Right cardiac atrium (tissue), 5 donors: ENCODE measurements at regions not wholly inside any gene's neighbourhood (a gene's known extent, or its start where the extent isn't known, plus 50 kb on each side); places are given as distances from the start of the nearest gene placed in this dataset.

Experiments used
- ATAC-seq, 2 donors: fragments of 200-7000 bp; cut with Tn5 transposase; one replicate each; pipeline versions ENCODE4 v1.8.0 to v1.9.1; 2020; ENCODE audit warnings: moderate library complexity in 2 of 2, mild to moderate bottlenecking in 1 of 2
- DNase-seq, 3 donors: peaks; one replicate each; pipeline ENCODE4 v3.0.0-alpha.2; 2020
- H3K27ac ChIP-seq: one replicate; pipeline ENCODE4 v1.5.1; 2013; ENCODE audit warnings: mild to moderate bottlenecking, low read length, control low read depth, moderate library complexity
- H3K27me3 ChIP-seq: one replicate; pipeline ENCODE4 v1.6.1; 2013; ENCODE audit not compliant: control insufficient read depth, insufficient read depth
- H3K4me1 ChIP-seq: one replicate; pipeline ENCODE4 v1.6.1; 2013; ENCODE audit warnings: low read length; ENCODE audit not compliant: control insufficient read depth, insufficient read depth
- H3K4me3 ChIP-seq: one replicate; pipeline ENCODE4 v1.5.1; 2013; ENCODE audit warnings: low read length, control low read depth
- H3K9me3 ChIP-seq: one replicate; pipeline ENCODE4 v1.6.1; 2013; ENCODE audit warnings: low read length; ENCODE audit not compliant: control insufficient read depth
- WGBS: extraction: QIAGEN DNeasy Blood & Tissue Kit; methylation state at CpG from one replicate; pipeline ENCODE4 v1.1.7; 2013; 5-methylcytosine and 5-hydroxymethylcytosine counted together
- intact Hi-C, 4 donors: fragments of 100-400 bp; cut with DNase I; formaldehyde crosslinking; loops; one replicate each; pipeline versions ENCODE4 v1.11.0 to v1.14.0; 2022 to 2023
- donor health status: healthy with polysubstance abuse.
- donor health status: DM: no; HTN: yes; CAD: no.
- donor health status: DM: no; HTN: no; CAD: no.
- donor health status: DM: no; HTN: yes; CAD: no; lungs with severe emphysema.
- donor health status: DM: yes; HTN: yes; CAD: no.

DNA sequence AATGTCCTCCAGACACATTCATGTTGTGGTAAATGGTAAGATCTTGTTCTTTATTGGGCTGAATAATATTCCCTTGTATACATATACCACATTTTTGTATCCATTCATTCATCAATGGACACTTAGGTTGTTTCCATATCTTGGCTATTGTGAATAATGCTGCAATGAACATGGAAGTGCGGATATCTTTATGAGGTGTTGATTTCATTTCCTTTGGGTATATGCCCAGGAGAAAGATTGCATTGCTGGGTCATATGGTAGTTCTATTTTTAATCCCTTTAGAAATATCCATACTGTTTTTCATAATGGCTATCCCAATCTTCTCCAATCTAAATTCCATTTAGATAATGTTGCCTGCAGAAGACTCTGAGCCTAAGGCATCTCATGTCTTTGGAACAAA is 78.0 kb upstream of the TNC start:
- intact Hi-C loops: no loop called here
- no peak for ATAC-seq
- no peak overlapping the region for H3K27ac ChIP-seq

GRCh38 chr9:115196919-115197318 is 79.0 kb upstream of the TNC start:
- Histone ChIP-seq H3K9me3 (peaks cover 2% of the 10 kb centered on the region), H3K27ac (no peak overlapping the region), H3K4me1 (no peaks in the 10 kb centered on the region), H3K27me3 (no peaks in the 10 kb centered on the region), H3K4me3 (no peak overlapping the region)
- intact Hi-C loops: no loop called here
- DNase-seq (no peak), ATAC-seq (no peak)
- 65% methylated on average over 3 of the region's 3 CpGs for WGBS

More for the DNA sequence above, 78.0 kb upstream of the TNC start:
- H3K4me3 ChIP-seq: no peak overlapping the region
- DNase-seq: no peak
- peaks cover 2% of the 10 kb centered on the region for H3K9me3 ChIP-seq
- 72% methylated on average over 1 of the region's 1 CpG for WGBS
- no peaks in the 10 kb centered on the region for H3K27me3 ChIP-seq
- H3K4me1 ChIP-seq: no peaks in the 10 kb centered on the region

GRCh38 chr9:115198001-115198400 is 80.0 kb upstream of the TNC start:
- Histone ChIP-seq H3K4me1 (no peaks in the 10 kb centered on the region), H3K9me3 (peaks cover 2% of the 10 kb centered on the region), H3K4me3 (no peak overlapping the region), H3K27ac (no peak overlapping the region), H3K27me3 (no peaks in the 10 kb centered on the region)
- DNase-seq (peak in 2 of 3 donors; percentile 26 to 52), ATAC-seq (peak; percentile 45 to 72)
- 34% methylated on average over 4 of the region's 4 CpGs for WGBS
- intact Hi-C loops: no loop called here

- DNase-seq (no peak), ATAC-seq (no peak)
- H3K4me1 ChIP-seq: no peaks in the 10 kb centered on the region
- WGBS: 54% methylated on average over 3 of the region's 3 CpGs
- no peaks in the 10 kb centered on the region for H3K9me3 ChIP-seq
- intact Hi-C loops: no loop called here
- H3K27ac ChIP-seq: no peak overlapping the region
- no peak overlapping the region for H3K4me3 ChIP-seq
- H3K27me3 ChIP-seq: no peaks in the 10 kb centered on the region
Measured at GRCh38 chr9:115200711-115201505, 83.0 kb upstream of the TNC start.

DNA sequence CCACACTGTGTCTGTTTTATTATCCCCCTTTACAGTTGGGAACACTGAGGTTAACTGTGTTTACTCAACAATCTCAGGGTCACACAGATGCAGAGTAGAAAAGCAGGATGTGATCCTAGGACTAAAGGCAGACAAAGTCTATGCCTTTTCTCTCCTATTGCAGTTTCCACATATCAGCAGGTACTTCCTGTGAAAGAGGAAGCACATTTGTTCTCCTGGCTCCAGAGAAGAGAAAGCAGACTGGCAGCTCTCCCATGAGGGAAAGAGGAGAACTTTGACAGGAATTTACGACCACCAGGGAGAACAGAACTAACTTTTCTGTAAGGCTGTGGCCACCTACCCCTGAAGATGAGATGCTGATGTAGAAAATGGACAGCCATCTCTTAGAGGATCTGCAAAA is 84.2 kb upstream of the TNC start:
- no peak for ATAC-seq

GRCh38 chr9:115202960-115203751 is 85.2 kb upstream of the TNC start:
- no peaks in the 10 kb centered on the region for H3K27me3 ChIP-seq
- ATAC-seq (peak in 1 of 2 donors; percentile 51), DNase-seq (peak in 1 of 3 donors; percentile 22)
- H3K4me1 ChIP-seq: no peaks in the 10 kb centered on the region
- H3K27ac ChIP-seq: no peak overlapping the region
- no peak overlapping the region for H3K4me3 ChIP-seq
- intact Hi-C loops: no loop called here
- 71% methylated on average over 2 of the region's 2 CpGs for WGBS
- H3K9me3 ChIP-seq: no peaks in the 10 kb centered on the region

More for the DNA sequence above, 84.2 kb upstream of the TNC start:
- intact Hi-C loops: no loop called here
- Histone ChIP-seq H3K9me3 (no peaks in the 10 kb centered on the region), H3K27ac (no peak overlapping the region), H3K4me1 (no peaks in the 10 kb centered on the region), H3K27me3 (no peaks in the 10 kb centered on the region), H3K4me3 (no peak overlapping the region)
- 60% methylated on average over 1 of the region's 1 CpG for WGBS
- no peak for DNase-seq

- Histone ChIP-seq H3K27ac (no peak overlapping the region), H3K4me1 (no peaks in the 10 kb centered on the region), H3K4me3 (no peak overlapping the region), H3K27me3 (no peaks in the 10 kb centered on the region), H3K9me3 (no peaks in the 10 kb centered on the region)
- intact Hi-C loops: no loop called here
- DNase-seq (no peak), ATAC-seq (no peak)
- WGBS: 82% methylated on average over 1 of the region's 1 CpG
Measured at GRCh38 chr9:115204904-115205453, 87.0 kb upstream of the TNC start.

DNA sequence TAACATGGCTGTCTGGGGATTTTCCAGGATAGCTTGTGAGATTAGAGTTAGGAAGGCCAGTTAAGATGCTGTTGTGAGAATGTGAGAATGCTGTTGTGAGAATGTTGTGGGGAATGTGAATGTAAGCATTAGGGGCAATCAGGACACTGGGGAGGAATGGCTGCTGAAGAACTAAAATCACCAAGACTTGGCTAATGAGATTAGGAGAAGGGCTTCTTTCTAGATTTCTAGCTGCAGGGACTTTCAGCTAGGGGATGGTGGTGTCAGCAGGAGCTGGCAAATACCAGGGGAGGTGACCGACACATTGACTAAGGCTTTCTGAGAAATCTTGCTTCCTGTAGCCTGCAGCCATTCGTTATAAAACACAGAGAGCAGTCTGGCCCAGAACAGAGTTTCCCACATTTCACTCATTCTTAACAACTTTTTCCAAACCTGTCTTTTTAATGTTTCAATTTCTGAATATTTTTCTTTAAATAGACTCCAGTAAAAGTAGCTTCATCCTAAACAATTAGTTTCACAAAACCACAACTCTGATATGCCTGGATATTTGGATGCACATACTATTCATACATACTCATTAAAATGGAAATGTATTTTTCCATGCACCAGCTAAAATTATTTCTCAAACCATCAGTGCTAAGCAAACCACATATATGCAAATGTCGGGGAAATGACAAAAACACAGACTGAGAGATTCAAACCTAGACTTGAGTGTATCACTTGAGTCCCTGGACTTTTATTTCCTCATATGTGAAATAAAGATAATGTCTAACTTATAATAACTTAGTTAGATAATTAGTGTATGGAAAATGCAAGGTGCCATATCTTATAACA is 89.3 kb upstream of the TNC start:
- no peak overlapping the region for H3K27ac ChIP-seq
- H3K27me3 ChIP-seq: no peaks in the 10 kb centered on the region
- no peak for ATAC-seq
- DNase-seq: no peak
- H3K4me3 ChIP-seq: no peak overlapping the region
- WGBS: 64% methylated on average over 3 of the region's 3 CpGs
- peaks cover 3% of the 10 kb centered on the region for H3K4me1 ChIP-seq
- no peaks in the 10 kb centered on the region for H3K9me3 ChIP-seq
- intact Hi-C loops: no loop called here

DNA sequence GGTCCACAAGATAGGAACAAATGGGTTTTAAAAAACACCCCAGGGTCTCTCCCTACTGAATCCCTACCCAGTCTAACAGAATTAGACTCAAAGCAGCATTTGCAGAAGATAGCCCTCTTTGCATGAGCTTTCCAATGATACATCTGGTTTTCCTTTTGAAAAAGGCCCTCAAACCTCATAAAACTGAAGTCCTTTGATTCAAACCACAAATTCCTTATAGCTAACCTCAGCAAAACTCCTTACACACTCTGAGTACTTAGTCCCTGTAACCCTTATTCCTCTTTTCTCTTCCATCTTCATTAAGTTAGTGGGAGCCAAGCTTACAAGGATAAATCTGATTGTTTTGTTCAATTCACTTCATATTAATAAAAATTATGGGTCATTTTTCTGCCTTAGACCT is 90.5 kb upstream of the TNC start:
- intact Hi-C loops: no loop called here

DNA sequence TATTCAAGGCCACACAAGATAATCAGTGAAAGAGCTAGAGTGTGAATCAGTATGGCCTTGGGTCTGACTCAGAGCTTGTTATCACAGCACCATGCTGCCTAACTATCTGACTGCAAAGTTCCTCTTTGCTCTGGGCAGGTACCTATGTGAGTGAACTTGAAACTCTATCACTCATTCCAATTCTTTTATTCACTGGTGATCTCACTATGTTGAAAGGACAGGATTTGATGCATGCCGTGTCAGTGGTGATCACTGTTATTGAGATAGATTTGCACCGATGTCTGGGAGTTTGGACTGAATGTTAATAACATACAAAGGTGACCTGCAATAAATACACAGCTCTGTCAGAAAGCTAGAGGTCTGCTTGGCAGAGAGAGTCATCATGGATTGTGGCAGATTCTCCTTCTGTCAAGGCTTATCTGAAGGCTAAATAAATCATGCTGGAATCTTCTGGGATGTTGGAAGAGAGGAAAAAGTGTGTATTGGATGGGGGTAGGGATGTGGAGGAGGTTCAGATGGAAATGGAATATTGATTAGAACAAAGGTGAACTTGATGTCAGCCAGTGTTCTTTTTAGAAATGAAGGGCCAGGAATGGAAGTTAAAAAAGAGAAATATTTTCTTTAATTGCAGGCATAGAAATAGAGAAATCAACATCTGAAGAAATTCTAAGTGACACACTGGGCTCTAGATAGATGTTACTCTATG is 91.8 kb upstream of the TNC start:
- 40% methylated on average over 2 of the region's 2 CpGs for WGBS
- H3K4me1 ChIP-seq: peaks cover 3% of the 10 kb centered on the region
- H3K27ac ChIP-seq: no peak overlapping the region
- H3K9me3 ChIP-seq: no peaks in the 10 kb centered on the region
- ATAC-seq (no peak), DNase-seq (no peak)
- H3K4me3 ChIP-seq: no peak overlapping the region
- no peaks in the 10 kb centered on the region for H3K27me3 ChIP-seq
- intact Hi-C loops: no loop called here

More for the DNA sequence above, 90.5 kb upstream of the TNC start:
- no peak for ATAC-seq
- H3K4me1 ChIP-seq: peaks cover 3% of the 10 kb centered on the region
- DNase-seq: no peak
- no peak overlapping the region for H3K4me3 ChIP-seq
- no peaks in the 10 kb centered on the region for H3K27me3 ChIP-seq
- no peaks in the 10 kb centered on the region for H3K9me3 ChIP-seq
- H3K27ac ChIP-seq: no peak overlapping the region
